CD14-positive monocyte (primary cell): ENCODE measurements at regions not wholly inside any gene's neighbourhood (a gene's known extent, or its start where the extent isn't known, plus 50 kb on each side); places are given as distances from the start of the nearest gene placed in this dataset.
"Not testable (repeated sequence)": the region's sequence is repeated elsewhere in the genome, so short reads cannot be mapped to it uniquely, and the experiment has no call there.

Source experiments
- DNase-seq, 3 donors: peaks; one replicate each; pipeline ENCODE4 v3.0.0-alpha.2; 2011 to 2022
- H2AFZ ChIP-seq: 2 replicates; pipeline ENCODE4 v1.6.0; 2012; ENCODE audit warnings: mild to moderate bottlenecking, low read depth, low read length, inconsistent platforms; ENCODE audit not compliant: insufficient read depth, poor library complexity, severe bottlenecking
- H3K27ac ChIP-seq, 2 donors: 1 replicate in 1 of 2; 2 replicates in 1 of 2; pipeline ENCODE4 v1.5.1; 2012 to 2013; ENCODE audit warnings: low read length in 2 of 2, control low read depth in 1 of 2, inconsistent platforms in 1 of 2, low read depth in 1 of 2, mild to moderate bottlenecking in 1 of 2
- H3K27me3 ChIP-seq, 2 donors: one replicate each; pipeline versions ENCODE4 v1.6.0 to v1.6.1; 2011 to 2013; ENCODE audit warnings: low read length in 2 of 2; ENCODE audit not compliant: control insufficient read depth in 2 of 2, insufficient read depth in 2 of 2
- H3K36me3 ChIP-seq, 2 donors: replicated peaks in 1 of 2; 1 replicate in 1 of 2; 2 replicates in 1 of 2; pipeline versions ENCODE4 v1.5.1 to v1.6.1; 2012 to 2013; ENCODE audit warnings: low read length in 2 of 2, control low read depth in 1 of 2, inconsistent platforms in 1 of 2, mild to moderate bottlenecking in 1 of 2; ENCODE audit not compliant: insufficient read depth in 2 of 2, control insufficient read depth in 1 of 2
- H3K4me1 ChIP-seq, 2 donors: 1 replicate in 1 of 2; 2 replicates in 1 of 2; pipeline versions ENCODE4 v1.5.1 to v1.6.1; 2012 to 2013; ENCODE audit warnings: low read length in 2 of 2, control low read depth in 1 of 2, inconsistent platforms in 1 of 2, mild to moderate bottlenecking in 1 of 2, moderate library complexity in 1 of 2; ENCODE audit not compliant: insufficient read depth in 2 of 2, control insufficient read depth in 1 of 2
- H3K4me2 ChIP-seq: replicated peaks from 2 replicates; pipeline ENCODE3; 2012; ENCODE audit warnings: low read length, moderate library complexity, mild to moderate bottlenecking; ENCODE audit not compliant: poor library complexity, severe bottlenecking; ENCODE audit errors: extremely low read depth
- H3K4me3 ChIP-seq, 3 experiments: fragments of 200-600 bp in 1 of 3; sonication (generic) in 1 of 3; replicated peaks in 1 of 3; 1 replicate in 2 of 3; 2 replicates in 1 of 3; pipeline ENCODE4 v1.5.1; 2011 to 2013; ENCODE audit warnings: low read length in 3 of 3, mild to moderate bottlenecking in 3 of 3, control low read depth in 2 of 3, low read depth in 2 of 3, inconsistent platforms in 1 of 3, moderate library complexity in 1 of 3
- H3K79me2 ChIP-seq: 2 replicates; pipeline ENCODE4 v1.6.0; 2012; ENCODE audit warnings: mild to moderate bottlenecking, control low read depth, inconsistent platforms, low read length, moderate library complexity; ENCODE audit not compliant: insufficient read depth
- H3K9ac ChIP-seq: 2 replicates; pipeline ENCODE4 v1.6.0; 2017; ENCODE audit warnings: low read length, mild to moderate bottlenecking; ENCODE audit not compliant: insufficient read depth, poor library complexity, severe bottlenecking
- H3K9me3 ChIP-seq, 2 donors: replicated peaks in 1 of 2; 1 replicate in 1 of 2; 2 replicates in 1 of 2; pipeline versions ENCODE4 v1.5.1 to v1.6.1; 2012 to 2013; ENCODE audit warnings: low read length in 2 of 2, control low read depth in 1 of 2; ENCODE audit not compliant: control insufficient read depth in 1 of 2, insufficient read depth in 1 of 2
- H4K20me1 ChIP-seq: 2 replicates; pipeline ENCODE4 v1.6.0; 2012; ENCODE audit warnings: mild to moderate bottlenecking, low read length, control low read depth, moderate library complexity; ENCODE audit not compliant: insufficient read depth
- H3K27ac Mint-ChIP-seq, 7 donors: one replicate each; pipeline ENCODE4 v1.8.0; 2020; ENCODE audit warnings: mild to moderate bottlenecking in 7 of 7, mixed read lengths in 7 of 7, moderate library complexity in 6 of 7, inconsistent platforms in 2 of 7
- H3K27me3 Mint-ChIP-seq, 3 donors: one replicate each; pipeline ENCODE4 v1.8.0; 2021 to 2022; ENCODE audit warnings: low read depth in 3 of 3, mild to moderate bottlenecking in 3 of 3, mixed read lengths in 3 of 3, moderate library complexity in 3 of 3, inconsistent platforms in 1 of 3
- H3K36me3 Mint-ChIP-seq, 2 donors: one replicate each; pipeline ENCODE4 v1.8.0; 2020; ENCODE audit warnings: mixed read lengths in 2 of 2, inconsistent platforms in 1 of 2, mild to moderate bottlenecking in 1 of 2
- H3K4me1 Mint-ChIP-seq: one replicate; pipeline ENCODE4 v1.8.0; 2020; ENCODE audit warnings: mild to moderate bottlenecking, mixed read lengths
- H3K4me3 Mint-ChIP-seq, 2 donors: one replicate each; pipeline ENCODE4 v1.8.0; 2020; ENCODE audit warnings: mild to moderate bottlenecking in 2 of 2, mixed read lengths in 2 of 2, moderate library complexity in 1 of 2
- H3K9me3 Mint-ChIP-seq, 7 donors: one replicate each; pipeline ENCODE4 v1.8.0; 2020 to 2022; ENCODE audit warnings: mixed read lengths in 7 of 7, mild to moderate bottlenecking in 6 of 7, moderate library complexity in 6 of 7, inconsistent platforms in 2 of 7
- WGBS: methylation state at CpG from one replicate; pipeline ENCODE4 v1.1.5; 2013; ENCODE audit warnings: missing lambda C conversion rate; ENCODE audit not compliant: insufficient coverage; 5-methylcytosine and 5-hydroxymethylcytosine counted together
- intact Hi-C, 2 donors: fragments of 100-400 bp; cut with micrococcal nuclease; formaldehyde crosslinking; loops; one replicate each; pipeline versions ENCODE4 v1.15.0 to v1.15.1; 2023
- TF ChIP-seq, protein P1 (sequence below): fragments of 200-600 bp; IDR thresholded peaks from one replicate; pipeline ENCODE4 v1.8.0; 2022; ENCODE audit warnings: antibody characterized with exemption, mild to moderate bottlenecking

DNA sequence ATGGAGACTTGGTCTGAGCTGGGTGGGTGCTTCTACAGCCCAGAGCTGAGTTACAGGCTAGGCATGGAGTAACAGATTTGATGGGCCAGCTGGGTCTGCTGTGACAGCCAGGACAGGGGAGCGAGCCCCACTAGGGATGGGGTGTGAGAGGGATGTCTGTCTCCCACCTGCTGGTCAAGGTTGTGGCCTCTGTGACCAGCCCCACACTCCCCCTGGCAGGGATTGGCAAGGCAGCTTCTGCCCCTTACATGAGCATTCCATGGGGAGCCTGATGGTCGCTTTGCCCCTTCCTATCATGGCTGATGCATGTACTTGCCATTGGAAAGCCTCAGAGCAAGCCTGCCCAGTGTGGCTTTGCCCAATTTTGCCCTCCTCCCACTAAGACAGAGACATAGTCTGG lies 162.0 kb upstream of the FIGN start:
- Histone ChIP-seq H3K9me3 (peaks cover 13 to 29% of the 10 kb centered on the region in 2 donors), H3K27ac (no peak overlapping the region), H2AFZ (no peak overlapping the region), H3K4me2 (no peak overlapping the region), H3K4me1 (no peaks in the 10 kb centered on the region), H3K36me3 (no peaks in the 10 kb centered on the region), H4K20me1 (no peaks in the 10 kb centered on the region), H3K27me3 (no peaks in the 10 kb centered on the region), H3K4me3 (no peak overlapping the region), H3K9ac (no peak overlapping the region), H3K79me2 (no peaks in the 10 kb centered on the region)
- Mint-ChIP-seq H3K4me3 (no peak overlapping the region), H3K27ac (no peak overlapping the region), H3K4me1 (no peaks in the 10 kb centered on the region), H3K9me3 (peaks cover 5 to 30% (median 10%) of the 10 kb centered on the region in 7 donors), H3K36me3 (no peaks in the 10 kb centered on the region), H3K27me3 (no peaks in the 10 kb centered on the region)
- TF ChIP-seq, protein P1, sequence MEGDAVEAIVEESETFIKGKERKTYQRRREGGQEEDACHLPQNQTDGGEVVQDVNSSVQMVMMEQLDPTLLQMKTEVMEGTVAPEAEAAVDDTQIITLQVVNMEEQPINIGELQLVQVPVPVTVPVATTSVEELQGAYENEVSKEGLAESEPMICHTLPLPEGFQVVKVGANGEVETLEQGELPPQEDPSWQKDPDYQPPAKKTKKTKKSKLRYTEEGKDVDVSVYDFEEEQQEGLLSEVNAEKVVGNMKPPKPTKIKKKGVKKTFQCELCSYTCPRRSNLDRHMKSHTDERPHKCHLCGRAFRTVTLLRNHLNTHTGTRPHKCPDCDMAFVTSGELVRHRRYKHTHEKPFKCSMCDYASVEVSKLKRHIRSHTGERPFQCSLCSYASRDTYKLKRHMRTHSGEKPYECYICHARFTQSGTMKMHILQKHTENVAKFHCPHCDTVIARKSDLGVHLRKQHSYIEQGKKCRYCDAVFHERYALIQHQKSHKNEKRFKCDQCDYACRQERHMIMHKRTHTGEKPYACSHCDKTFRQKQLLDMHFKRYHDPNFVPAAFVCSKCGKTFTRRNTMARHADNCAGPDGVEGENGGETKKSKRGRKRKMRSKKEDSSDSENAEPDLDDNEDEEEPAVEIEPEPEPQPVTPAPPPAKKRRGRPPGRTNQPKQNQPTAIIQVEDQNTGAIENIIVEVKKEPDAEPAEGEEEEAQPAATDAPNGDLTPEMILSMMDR = no peak
- DNase-seq = no peak
- intact Hi-C loops = no loop called here
- WGBS = 83% methylated on average over 1 of the region's 2 CpGs

DNA sequence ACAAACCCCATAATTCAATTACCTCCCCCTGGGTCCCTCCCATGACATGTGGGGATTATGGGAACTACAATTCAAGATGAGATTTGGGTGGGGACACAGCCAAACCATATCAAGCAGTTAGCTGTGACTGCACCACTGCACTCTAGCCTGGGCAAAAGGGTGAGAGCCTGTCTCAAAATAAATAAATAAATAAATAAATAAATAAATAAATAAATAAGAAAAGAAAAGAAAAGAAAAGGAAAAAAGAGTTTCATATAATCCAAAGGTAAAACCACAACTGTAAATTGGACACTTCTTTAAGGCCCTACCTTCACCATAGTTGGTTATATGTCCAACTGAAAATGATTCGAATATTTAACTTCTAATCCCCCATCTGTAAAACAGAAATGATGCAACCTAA lies 157.6 kb upstream of the FIGN start:
- H3K27ac ChIP-seq, H3K4me2 ChIP-seq, H3K27me3 ChIP-seq, H3K27me3 Mint-ChIP-seq, H3K4me3 ChIP-seq, H3K27ac Mint-ChIP-seq, H3K79me2 ChIP-seq, H3K4me1 Mint-ChIP-seq, H3K36me3 Mint-ChIP-seq, H3K4me3 Mint-ChIP-seq, H2AFZ ChIP-seq, H4K20me1 ChIP-seq, intact Hi-C loops, H3K36me3 ChIP-seq, H3K9ac ChIP-seq, DNase-seq, H3K4me1 ChIP-seq: not testable (repeated sequence)
- peaks cover 11 to 22% of the 10 kb centered on the region in 2 donors for H3K9me3 ChIP-seq
- WGBS = no CpG with 5 or more reads among the region's 1 CpG
- peaks cover 4 to 24% (median 9%) of the 10 kb centered on the region in 7 donors for H3K9me3 Mint-ChIP-seq
